NB4 (cell line): ENCODE measurements at regions not wholly inside any gene's neighbourhood (a gene's known extent, or its start where the extent isn't known, plus 50 kb on each side); places are given as distances from the start of the nearest gene placed in this dataset.

Experiments
- CTCF ChIP-seq: IDR thresholded peaks from one replicate; pipeline ENCODE4 v1.5.1; 2012; ENCODE audit warnings: low read depth, low read length
- MAX ChIP-seq: IDR thresholded peaks from 2 replicates; pipeline ENCODE4 v1.6.1; 2011; ENCODE audit warnings: low read depth, low read length
- MYC ChIP-seq: IDR thresholded peaks from 2 replicates; pipeline ENCODE4 v1.6.1; 2011; ENCODE audit warnings: low read depth, low read length
- POLR2A ChIP-seq: IDR thresholded peaks from 2 replicates; pipeline ENCODE4 v1.6.1; 2011; ENCODE audit warnings: mild to moderate bottlenecking; ENCODE audit not compliant: insufficient read length; ENCODE audit errors: extremely low read depth

GRCh38 chr12:92539976-92540781 is 162.6 kb upstream of the PLEKHG7 start:
- TF ChIP-seq CTCF (no peak), POLR2A (no peak), MAX (peak; percentile 39), MYC (0 out of 2 replicates have a peak, but pooled peaks have one; percentile 25)
